GM19324 (cell line): ENCODE measurements at regions not wholly inside any gene's neighbourhood (a gene's known extent, or its start where the extent isn't known, plus 50 kb on each side); places are given as distances from the start of the nearest gene placed in this dataset.
"Not testable (repeated sequence)": the region's sequence is repeated elsewhere in the genome, so short reads cannot be mapped to it uniquely, and the experiment has no call there.

Source experiments
- ATAC-seq: cut with Tn5 transposase; IDR thresholded peaks from one replicate; pipeline ENCODE4 v1.9.1; 2021; ENCODE audit warnings: mild to moderate bottlenecking, moderate library complexity; ENCODE audit not compliant: unreplicated experiment, low FRiP score

- not testable (repeated sequence) for ATAC-seq
These were observed 275.2 kb downstream of the LIPI start for GRCh38 chr21:13935396-13936032.

- ATAC-seq = not testable (repeated sequence)
These were observed 275.8 kb downstream of the LIPI start for GRCh38 chr21:13934887-13935342.

- not testable (repeated sequence) for ATAC-seq
These were observed 287.6 kb downstream of the LIPI start for GRCh38 chr21:13923175-13923574.

GRCh38 chr21:13921455-13921854 is 289.3 kb downstream of the LIPI start:
- ATAC-seq = not testable (repeated sequence)

- ATAC-seq = not testable (repeated sequence)
These were observed 297.8 kb downstream of the POTED start for GRCh38 chr21:13907385-13907784.

- ATAC-seq = not testable (repeated sequence)
These were observed 287.1 kb downstream of the POTED start for GRCh38 chr21:13896596-13897247.

- not testable (repeated sequence) for ATAC-seq
These were observed 284.0 kb downstream of the POTED start for GRCh38 chr21:13893617-13894016.

- ATAC-seq = not testable (repeated sequence)
These were observed 283.4 kb downstream of the POTED start for GRCh38 chr21:13893025-13893424.

- ATAC-seq = not testable (repeated sequence)
These were observed 282.7 kb downstream of the POTED start for GRCh38 chr21:13892146-13892751.

GRCh38 chr21:13889176-13889575 is 279.6 kb downstream of the POTED start:
- ATAC-seq = not testable (repeated sequence)

GRCh38 chr21:13883641-13884395 is 274.2 kb downstream of the POTED start:
- ATAC-seq = not testable (repeated sequence)

GRCh38 chr21:13877503-13877902 is 267.9 kb downstream of the POTED start:
- ATAC-seq = not testable (repeated sequence)

GRCh38 chr21:13876999-13877398 is 267.4 kb downstream of the POTED start:
- ATAC-seq = not testable (repeated sequence)

GRCh38 chr21:13874001-13874400 is 264.4 kb downstream of the POTED start:
- ATAC-seq = not testable (repeated sequence)

GRCh38 chr21:13854638-13855037 is 245.1 kb downstream of the POTED start:
- no peak for ATAC-seq

GRCh38 chr21:13850808-13851207 is 241.2 kb downstream of the POTED start:
- not testable (repeated sequence) for ATAC-seq

GRCh38 chr21:13849489-13849888 is 239.9 kb downstream of the POTED start:
- ATAC-seq = not testable (repeated sequence)

- ATAC-seq = not testable (repeated sequence)
These were observed 237.1 kb downstream of the POTED start for GRCh38 chr21:13846718-13847117.

- ATAC-seq = not testable (repeated sequence)
These were observed 235.0 kb downstream of the POTED start for GRCh38 chr21:13844574-13844973.

- ATAC-seq = not testable (repeated sequence)
These were observed 233.5 kb downstream of the POTED start for GRCh38 chr21:13843081-13843480.

GRCh38 chr21:13827666-13828065 is 218.1 kb downstream of the POTED start:
- ATAC-seq = not testable (repeated sequence)
